ENCODE measurements at regions not wholly inside any gene's neighbourhood (a gene's known extent, or its start where the extent isn't known, plus 50 kb on each side); places are given as distances from the start of the nearest gene placed in this dataset. TPM values are rescaled to one million over a fixed set of nuclear protein-coding genes. Genes with fewer than 3 reads are reported as not detected.

Small RNA genes in the stretch of these regions (small RNA-seq; reads per million reads assigned to genes)
- not detected for gene RNU6-1264P (ENCODE audit: insufficient read depth)

Measured in H1 (cell line).